ENCODE measurements at regions not wholly inside any gene's neighbourhood (a gene's known extent, or its start where the extent isn't known, plus 50 kb on each side); places are given as distances from the start of the nearest gene placed in this dataset.

GRCh38 chr2:126515471-126515870 lies 140.5 kb upstream of the GYPC start:
- Mint-ChIP-seq H3K4me1 (no peaks in the 10 kb centered on the region), H3K27ac (no peak overlapping the region), H3K27me3 (peaks cover 12% of the 10 kb centered on the region), H3K9me3 (ENCODE audit: insufficient read depth) (no peaks in the 10 kb centered on the region), H3K4me3 (no peak overlapping the region)
- Histone ChIP-seq H3K4me1 (ENCODE audit: control insufficient read depth in 2 of 2, insufficient read depth in 2 of 2, low read length in 2 of 2) (no peaks in the 10 kb centered on the region), H3K27ac (ENCODE audit: low read length in 2 of 2) (no peak overlapping the region), H3K4me2 (replicated peaks; ENCODE audit: low read depth, low read length, poor library complexity, severe bottlenecking) (no peak overlapping the region), H3K79me2 (ENCODE audit: control insufficient read depth, insufficient read depth, low read length) (no peaks in the 10 kb centered on the region), H3K4me3 (ENCODE audit: control extremely low read depth in 1 of 5, extremely low read depth in 1 of 5, insufficient read depth in 1 of 5, low read depth in 2 of 5, low read length in 4 of 5) (no peak overlapping the region), H4K20me1 (ENCODE audit: control insufficient read depth, insufficient read depth, low read length, poor library complexity, severe bottlenecking) (no peaks in the 10 kb centered on the region), H3K36me3 (replicated peaks in 1 of 2; ENCODE audit: control extremely low read depth in 1 of 2, control insufficient read depth in 1 of 2, extremely low read depth in 1 of 2, insufficient read depth in 2 of 2, low read length in 1 of 2) (no peaks in the 10 kb centered on the region), H2AFZ (ENCODE audit: insufficient read depth, low read depth, low read length, poor library complexity, severe bottlenecking) (no peak overlapping the region), H3K9me3 (ENCODE audit: control extremely low read depth in 1 of 3, control insufficient read depth in 2 of 3, insufficient read depth in 1 of 3, low read length in 2 of 3) (no peaks in the 10 kb centered on the region), H3K9ac (ENCODE audit: low read length) (no peak overlapping the region), H3K27me3 (replicated peaks in 1 of 4; ENCODE audit: control extremely low read depth in 1 of 4, control insufficient read depth in 3 of 4, insufficient read depth in 4 of 4, low read length in 3 of 4) (no peaks in the 10 kb centered on the region)
- DNase-seq (no peak), ATAC-seq (ENCODE audit: low read depth) (no peak)
- POLR2A ChIA-PET: no interaction called here
- TF ChIP-seq CTCF (IDR thresholded peaks at IDR 0.05) (no peak), EZH2 (IDR thresholded peaks at IDR 0.05; ENCODE audit: borderline replicate concordance, insufficient read depth, low read depth, low read length, poor library complexity, severe bottlenecking) (no peak)
- WGBS (ENCODE audit: insufficient coverage): no CpG with 5 or more reads among the region's 2 CpGs
- intact Hi-C loops (cut with micrococcal nuclease): no loop called here
- CTCF ChIA-PET: interaction anchor here (1.8 to 3.2 kb wide), 2 partner anchors 11 to 13 kb away, joined by 5 to 19 read pairs; no protein-coding TSS in a partner anchor

GRCh38 chr2:126518196-126518595 lies 137.8 kb upstream of the GYPC start:
- no peak overlapping the region for H3K4me2 ChIP-seq (replicated peaks; ENCODE audit: low read depth, low read length, poor library complexity, severe bottlenecking)
- H3K4me3 Mint-ChIP-seq: no peak overlapping the region
- H3K27me3 ChIP-seq (replicated peaks in 1 of 4; ENCODE audit: control extremely low read depth in 1 of 4, control insufficient read depth in 3 of 4, insufficient read depth in 4 of 4, low read length in 3 of 4): no peaks in the 10 kb centered on the region
- ChIA-PET CTCF (interaction anchor here (0.9 to 3.2 kb wide), 3 partner anchors 8 to 259 kb away, joined by 3 to 19 read pairs (median 4); no protein-coding TSS in a partner anchor), POLR2A (no interaction called here)
- H3K9ac ChIP-seq (ENCODE audit: low read length): no peak overlapping the region
- no peak overlapping the region for H2AFZ ChIP-seq (ENCODE audit: insufficient read depth, low read depth, low read length, poor library complexity, severe bottlenecking)
- no peaks in the 10 kb centered on the region for H3K36me3 ChIP-seq (replicated peaks in 1 of 2; ENCODE audit: control extremely low read depth in 1 of 2, control insufficient read depth in 1 of 2, extremely low read depth in 1 of 2, insufficient read depth in 2 of 2, low read length in 1 of 2)
- no peaks in the 10 kb centered on the region for H3K9me3 Mint-ChIP-seq (ENCODE audit: insufficient read depth)
- no peaks in the 10 kb centered on the region for H4K20me1 ChIP-seq (ENCODE audit: control insufficient read depth, insufficient read depth, low read length, poor library complexity, severe bottlenecking)
- no peak overlapping the region for H3K4me3 ChIP-seq (ENCODE audit: control extremely low read depth in 1 of 5, extremely low read depth in 1 of 5, insufficient read depth in 1 of 5, low read depth in 2 of 5, low read length in 4 of 5)
- H3K9me3 ChIP-seq (ENCODE audit: control extremely low read depth in 1 of 3, control insufficient read depth in 2 of 3, insufficient read depth in 1 of 3, low read length in 2 of 3): no peaks in the 10 kb centered on the region
- TF ChIP-seq EZH2 (IDR thresholded peaks at IDR 0.05; ENCODE audit: borderline replicate concordance, insufficient read depth, low read depth, low read length, poor library complexity, severe bottlenecking) (no peak), CTCF (IDR thresholded peaks at IDR 0.05) (no peak)
- no peak overlapping the region for H3K27ac ChIP-seq (ENCODE audit: low read length in 2 of 2)
- no peaks in the 10 kb centered on the region for H3K4me1 ChIP-seq (ENCODE audit: control insufficient read depth in 2 of 2, insufficient read depth in 2 of 2, low read length in 2 of 2)
- H3K27me3 Mint-ChIP-seq: peaks cover 12% of the 10 kb centered on the region
- intact Hi-C loops (cut with micrococcal nuclease): no loop called here
- WGBS (ENCODE audit: insufficient coverage): 50% methylated on average over 1 of the region's 2 CpGs
- H3K27ac Mint-ChIP-seq: no peak overlapping the region
- no peaks in the 10 kb centered on the region for H3K79me2 ChIP-seq (ENCODE audit: control insufficient read depth, insufficient read depth, low read length)
- no peaks in the 10 kb centered on the region for H3K4me1 Mint-ChIP-seq
- ATAC-seq (ENCODE audit: low read depth): no peak
- no peak for DNase-seq
